ENCODE measurements at regions not wholly inside any gene's neighbourhood (a gene's known extent, or its start where the extent isn't known, plus 50 kb on each side); places are given as distances from the start of the nearest gene placed in this dataset.

DNA sequence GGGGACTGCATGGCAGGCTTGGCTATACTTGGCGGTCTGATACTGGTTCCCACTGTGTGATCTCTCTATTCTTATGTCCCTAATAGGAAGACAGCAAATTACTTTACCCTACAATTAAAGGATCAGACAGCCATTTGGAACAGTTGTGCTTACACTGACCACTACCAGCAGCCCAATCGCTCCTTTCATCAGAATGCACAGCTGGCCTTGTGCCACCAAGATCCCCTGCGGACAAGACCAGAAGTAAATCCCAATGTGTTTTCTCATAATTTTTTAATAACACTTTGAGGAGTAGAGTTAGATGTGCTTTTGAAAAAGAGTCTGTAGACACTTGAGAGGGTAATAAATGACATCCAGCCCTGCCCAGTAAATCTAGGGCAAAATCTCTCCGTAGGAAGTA, 297.2 kb upstream of the ZNF32 start:
- Histone ChIP-seq H3K4me3 (ENCODE audit: low read depth, low read length) (no peak overlapping the region), H3K27me3 (ENCODE audit: control insufficient read depth, insufficient read depth, low read length) (peaks cover 3% of the 10 kb centered on the region), H3K36me3 (ENCODE audit: control insufficient read depth, insufficient read depth, low read length) (no peaks in the 10 kb centered on the region)
- no peak for TF ChIP-seq CTCF (IDR thresholded peaks at IDR 0.05; ENCODE audit: insufficient read depth, low read length, poor library complexity, severe bottlenecking)
- no peak for DNase-seq (ENCODE audit: low read depth)

DNA sequence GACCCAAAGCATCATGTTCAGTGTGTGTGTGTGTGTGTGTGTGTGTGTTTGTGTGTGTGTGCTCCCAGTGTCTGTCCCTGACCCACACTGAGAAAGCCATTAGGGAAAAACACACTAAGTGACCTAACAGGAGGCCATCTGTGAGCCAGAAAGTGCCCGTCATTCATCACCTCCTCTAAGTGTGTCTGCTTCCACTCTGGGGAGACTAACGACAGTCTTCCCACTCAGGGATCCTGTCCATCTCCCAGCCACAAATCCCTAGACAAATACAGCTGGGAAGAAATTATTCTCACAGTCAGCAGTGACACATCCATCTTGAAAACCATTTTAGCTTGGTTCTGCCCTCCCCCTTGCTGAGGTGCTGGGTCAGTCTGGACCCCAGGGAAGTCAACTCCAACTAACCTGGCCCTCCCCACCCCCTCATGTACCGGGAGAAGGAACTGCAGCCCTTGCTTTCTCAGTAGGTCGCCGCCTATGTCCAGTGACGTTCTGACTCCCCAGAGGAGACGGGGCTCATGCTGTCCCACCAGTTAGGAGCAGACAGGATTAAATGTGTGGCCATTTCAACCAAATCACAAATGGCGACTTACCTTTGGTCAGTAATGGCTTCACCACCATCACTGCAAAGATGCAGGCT, 296.5 kb upstream of the ZNF32 start:
- DNase-seq (ENCODE audit: low read depth): no peak
- Histone ChIP-seq H3K27me3 (ENCODE audit: control insufficient read depth, insufficient read depth, low read length) (peaks cover 3% of the 10 kb centered on the region), H3K4me3 (ENCODE audit: low read depth, low read length) (no peak overlapping the region), H3K36me3 (ENCODE audit: control insufficient read depth, insufficient read depth, low read length) (no peaks in the 10 kb centered on the region)
- no peak for TF ChIP-seq CTCF (IDR thresholded peaks at IDR 0.05; ENCODE audit: insufficient read depth, low read length, poor library complexity, severe bottlenecking)

DNA sequence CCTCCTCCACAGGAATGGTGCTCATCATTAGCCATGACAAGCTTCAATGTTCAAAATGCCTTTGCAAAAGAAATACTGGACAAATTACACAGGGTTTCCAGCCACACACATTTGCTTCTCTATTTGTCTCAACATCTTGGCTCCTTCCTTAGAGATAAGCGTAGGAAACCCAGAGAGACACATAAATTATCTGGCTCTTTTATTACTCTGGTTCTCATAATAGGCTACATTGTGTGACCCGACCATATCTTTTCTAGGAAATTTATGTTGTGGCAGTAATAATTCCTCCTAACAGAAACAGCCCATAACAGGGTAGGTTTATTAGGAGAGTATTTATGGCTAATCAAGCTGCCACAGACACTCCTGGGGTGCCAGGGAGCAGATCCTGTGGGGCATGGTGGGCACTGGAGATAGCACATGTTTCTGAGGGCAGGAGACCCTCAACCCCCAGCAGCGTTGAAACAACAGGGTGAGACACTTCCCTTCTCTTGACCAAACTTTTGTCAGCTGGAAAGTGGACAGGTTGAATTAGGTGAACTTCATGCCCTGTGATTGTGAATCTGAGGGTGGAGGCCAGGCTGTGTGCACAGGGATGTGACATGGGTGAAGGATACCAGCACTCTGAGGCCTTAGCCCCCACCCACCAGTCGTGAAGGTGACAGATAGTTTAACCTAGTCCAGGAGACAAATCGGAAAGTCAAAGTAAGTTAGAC, 295.9 kb upstream of the ZNF32 start:
- H3K27me3 ChIP-seq (ENCODE audit: control insufficient read depth, insufficient read depth, low read length): peaks cover 3% of the 10 kb centered on the region
- DNase-seq (ENCODE audit: low read depth): no peak
- H3K36me3 ChIP-seq (ENCODE audit: control insufficient read depth, insufficient read depth, low read length): no peaks in the 10 kb centered on the region
- TF ChIP-seq CTCF (IDR thresholded peaks at IDR 0.05; ENCODE audit: insufficient read depth, low read length, poor library complexity, severe bottlenecking): no peak
- no peak overlapping the region for H3K4me3 ChIP-seq (ENCODE audit: low read depth, low read length)

DNA sequence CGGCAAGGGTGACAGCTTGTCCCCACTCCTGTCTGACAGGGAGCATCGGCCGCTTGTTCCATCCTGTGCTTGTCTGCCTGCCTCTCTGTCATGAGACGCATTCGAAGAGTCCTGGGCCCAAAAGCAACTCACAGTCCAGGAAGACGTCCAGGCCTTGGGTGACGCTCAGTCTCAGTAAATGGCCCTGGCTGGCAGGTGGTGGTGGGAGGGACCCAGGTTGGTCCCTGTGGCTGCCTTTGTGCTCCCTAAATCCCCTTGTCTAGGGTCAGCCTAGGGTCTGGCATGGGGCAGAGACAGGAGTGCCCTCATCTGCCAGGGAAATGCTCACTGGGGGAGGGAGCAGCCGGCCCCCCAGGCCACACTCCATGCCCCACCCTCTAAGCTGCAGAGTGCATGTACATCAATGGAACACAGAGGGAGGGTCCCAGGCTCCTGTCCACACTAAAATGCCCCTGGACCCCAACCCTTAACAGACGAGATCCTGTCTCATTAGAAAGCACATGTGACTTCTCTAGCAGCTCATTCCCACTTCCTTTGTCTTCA, 295.2 kb upstream of the ZNF32 start:
- TF ChIP-seq CTCF (IDR thresholded peaks at IDR 0.05; ENCODE audit: insufficient read depth, low read length, poor library complexity, severe bottlenecking): no peak
- Histone ChIP-seq H3K4me3 (ENCODE audit: low read depth, low read length) (no peak overlapping the region), H3K36me3 (ENCODE audit: control insufficient read depth, insufficient read depth, low read length) (no peaks in the 10 kb centered on the region), H3K27me3 (ENCODE audit: control insufficient read depth, insufficient read depth, low read length) (peaks cover 3% of the 10 kb centered on the region)
- no peak for DNase-seq (ENCODE audit: low read depth)

- Histone ChIP-seq H3K4me3 (ENCODE audit: low read depth, low read length) (no peak overlapping the region), H3K27me3 (ENCODE audit: control insufficient read depth, insufficient read depth, low read length) (peaks cover 3% of the 10 kb centered on the region), H3K36me3 (ENCODE audit: control insufficient read depth, insufficient read depth, low read length) (no peaks in the 10 kb centered on the region)
- DNase-seq (ENCODE audit: low read depth): no peak
- no peak for TF ChIP-seq CTCF (IDR thresholded peaks at IDR 0.05; ENCODE audit: insufficient read depth, low read length, poor library complexity, severe bottlenecking)
Observed at GRCh38 chr10:43943119-43943817, 294.6 kb upstream of the ZNF32 start.

All from kidney epithelial cell (primary cell).